ENCODE measurements at regions not wholly inside any gene's neighbourhood (a gene's known extent, or its start where the extent isn't known, plus 50 kb on each side); places are given as distances from the start of the nearest gene placed in this dataset.

- TF ChIP-seq CTCF (IDR thresholded peaks at IDR 0.05; ENCODE audit: low read depth, low read length, missing control alignments), result no peak
- DNase-seq (ENCODE audit: low read depth), result no peak
- no peak overlapping the region for H3K4me3 ChIP-seq (ENCODE audit: low read depth, low read length)
- in situ Hi-C loops (cut with HindIII; ENCODE audit: low sequenced_read_pairs), result no loop called here
Observed at GRCh38 chr20:39190666-39191570, 228.8 kb downstream of the DHX35 start.

DNA sequence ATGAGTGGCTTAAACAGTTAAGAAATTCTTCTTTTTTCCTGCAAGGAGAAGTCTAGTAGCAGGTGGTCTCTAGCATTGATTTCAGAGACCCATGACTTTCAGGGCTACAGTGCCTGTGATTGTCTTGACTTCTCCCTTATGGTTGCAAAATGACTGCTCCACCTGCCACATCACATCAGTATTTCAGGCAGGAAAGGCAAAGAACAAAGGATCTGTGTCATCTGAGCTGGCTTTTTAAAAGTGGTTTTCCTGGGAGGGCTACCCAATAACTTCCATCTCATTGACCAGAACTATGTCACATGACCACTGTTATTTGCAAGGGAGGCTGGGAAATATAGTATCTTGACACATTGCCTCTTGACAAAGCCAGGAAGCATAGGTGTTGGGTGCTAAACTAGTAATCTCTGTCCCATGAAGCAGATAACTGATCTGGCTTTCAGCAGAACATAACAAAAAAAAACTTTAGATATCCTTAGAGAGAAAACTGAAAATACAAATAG is 226.2 kb downstream of the DHX35 start:
- H3K4me3 ChIP-seq (ENCODE audit: low read depth, low read length), result no peak overlapping the region
- TF ChIP-seq CTCF (IDR thresholded peaks at IDR 0.05; ENCODE audit: low read depth, low read length, missing control alignments), result no peak
- in situ Hi-C loops (cut with HindIII; ENCODE audit: low sequenced_read_pairs), result no loop called here
- DNase-seq (ENCODE audit: low read depth), result no peak

GRCh38 chr20:39181490-39181889 is 219.3 kb downstream of the DHX35 start:
- no peak for TF ChIP-seq CTCF (IDR thresholded peaks at IDR 0.05; ENCODE audit: low read depth, low read length, missing control alignments)
- no peak for DNase-seq (ENCODE audit: low read depth)
- no peak overlapping the region for H3K4me3 ChIP-seq (ENCODE audit: low read depth, low read length)
- in situ Hi-C loops (cut with HindIII; ENCODE audit: low sequenced_read_pairs), result no loop called here

- no peak for TF ChIP-seq CTCF (IDR thresholded peaks at IDR 0.05; ENCODE audit: low read depth, low read length, missing control alignments)
- H3K4me3 ChIP-seq (ENCODE audit: low read depth, low read length), result no peak overlapping the region
- DNase-seq (ENCODE audit: low read depth), result no peak
- in situ Hi-C loops (cut with HindIII; ENCODE audit: low sequenced_read_pairs), result no loop called here
Observed at GRCh38 chr20:39176457-39176856, 214.3 kb downstream of the DHX35 start.

DNA sequence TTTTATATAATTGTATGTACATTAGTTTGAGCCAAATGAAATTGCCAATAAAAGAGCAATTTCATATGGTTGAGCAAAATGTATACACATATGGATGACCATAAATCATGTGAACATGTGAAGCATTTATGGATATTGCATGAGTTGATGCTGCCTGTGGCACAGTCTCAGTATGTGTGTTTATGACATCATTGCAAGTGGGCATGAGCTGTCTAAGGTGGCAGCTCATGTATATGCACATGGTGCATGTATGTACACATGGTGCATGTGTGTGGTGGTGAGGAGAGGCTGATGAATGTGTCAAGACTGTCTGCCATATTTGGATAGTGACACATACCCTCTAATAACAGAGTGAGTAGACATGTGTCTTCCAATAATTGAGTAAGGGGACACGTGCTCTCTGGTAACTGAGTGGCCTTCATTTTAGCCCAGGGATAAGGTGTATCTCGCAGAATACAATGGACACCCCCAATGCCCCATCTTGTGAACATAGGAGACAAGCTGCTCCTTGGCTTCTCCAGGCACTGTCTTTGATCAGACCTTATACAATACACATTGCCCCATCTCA is 208.8 kb downstream of the DHX35 start:
- DNase-seq (ENCODE audit: low read depth), result no peak
- TF ChIP-seq CTCF (IDR thresholded peaks at IDR 0.05; ENCODE audit: low read depth, low read length, missing control alignments), result no peak
- in situ Hi-C loops (cut with HindIII; ENCODE audit: low sequenced_read_pairs), result no loop called here
- no peak overlapping the region for H3K4me3 ChIP-seq (ENCODE audit: low read depth, low read length)

GRCh38 chr20:39165099-39165498 is 203.0 kb downstream of the DHX35 start:
- TF ChIP-seq CTCF (IDR thresholded peaks at IDR 0.05; ENCODE audit: low read depth, low read length, missing control alignments), result no peak
- H3K4me3 ChIP-seq (ENCODE audit: low read depth, low read length), result no peak overlapping the region
- in situ Hi-C loops (cut with HindIII; ENCODE audit: low sequenced_read_pairs), result no loop called here
- DNase-seq (ENCODE audit: low read depth), result no peak
